Thyroid gland (tissue), 4 donors: ENCODE measurements at regions not wholly inside any gene's neighbourhood (a gene's known extent, or its start where the extent isn't known, plus 50 kb on each side); places are given as distances from the start of the nearest gene placed in this dataset.

ENCODE experiments used
- CTCF ChIP-seq, 6 experiments: fragments of 200-600 bp in 3 of 6; fragments of 450-650 bp in 3 of 6; sonication (generic) in 3 of 6; IDR thresholded peaks; one replicate each; pipeline ENCODE4 v1.5.1; 2016 to 2019; ENCODE audit warnings: antibody characterized with exemption in 6 of 6, mild to moderate bottlenecking in 2 of 6, inconsistent platforms in 1 of 6, moderate library complexity in 1 of 6
- POLR2A ChIP-seq, 2 donors: fragments of 450-650 bp; IDR thresholded peaks; one replicate each; pipeline ENCODE4 v1.6.1; 2017; ENCODE audit warnings: antibody characterized with exemption in 2 of 2, mild to moderate bottlenecking in 2 of 2, moderate library complexity in 1 of 2

GRCh38 chr16:87067003-87067556 lies 250.1 kb downstream of the C16orf95 start:
- TF ChIP-seq CTCF (IDR thresholded peaks at IDR 0.05) (no peak), POLR2A (IDR thresholded peaks at IDR 0.05) (no peak)
